GM12875 (cell line): ENCODE measurements at regions not wholly inside any gene's neighbourhood (a gene's known extent, or its start where the extent isn't known, plus 50 kb on each side); places are given as distances from the start of the nearest gene placed in this dataset.

ENCODE experiments used
- H3K4me3 ChIP-seq: one replicate; pipeline ENCODE4 v1.5.1; 2011; ENCODE audit warnings: low read depth, low read length, control low read depth
- CTCF ChIP-seq: IDR thresholded peaks from 2 replicates; pipeline ENCODE4 v1.5.1; 2011; ENCODE audit warnings: low read depth, mild to moderate bottlenecking, control low read depth, inconsistent platforms, low read length, moderate library complexity, borderline replicate concordance; ENCODE audit not compliant: insufficient read depth

GRCh38 chr6:88520017-88520338 lies 353.8 kb upstream of the CNR1 start:
- no peak overlapping the region for H3K4me3 ChIP-seq
- TF ChIP-seq CTCF, result no peak

- H3K4me3 ChIP-seq, result no peak overlapping the region
Measured at GRCh38 chr6:88519301-88520016, 353.3 kb upstream of the CNR1 start.

DNA sequence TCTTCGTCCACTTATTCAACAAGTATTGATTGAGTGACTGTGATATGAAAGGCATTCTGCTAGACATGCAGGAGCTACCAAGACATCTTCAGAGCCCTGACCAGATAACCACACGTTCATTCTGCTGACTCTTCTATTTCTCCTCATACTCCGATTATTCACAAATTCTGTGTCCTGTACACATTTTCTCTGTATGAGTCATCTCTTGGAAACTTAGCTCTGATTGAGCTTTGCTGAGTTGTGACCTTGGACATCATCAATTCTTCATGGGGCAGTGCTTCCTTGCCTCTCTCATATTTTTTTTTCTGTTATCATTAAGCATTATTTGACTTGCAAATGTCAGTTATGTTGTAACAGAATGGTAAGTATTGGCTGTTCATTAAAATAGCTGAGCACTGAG lies 351.6 kb upstream of the CNR1 start:
- no peak overlapping the region for H3K4me3 ChIP-seq
- no peak for TF ChIP-seq CTCF

More at GRCh38 chr6:88519301-88520016, 353.3 kb upstream of the CNR1 start:
- no peak for TF ChIP-seq CTCF

GRCh38 chr6:88513920-88514319 lies 347.8 kb upstream of the CNR1 start:
- no peak overlapping the region for H3K4me3 ChIP-seq
- no peak for TF ChIP-seq CTCF

DNA sequence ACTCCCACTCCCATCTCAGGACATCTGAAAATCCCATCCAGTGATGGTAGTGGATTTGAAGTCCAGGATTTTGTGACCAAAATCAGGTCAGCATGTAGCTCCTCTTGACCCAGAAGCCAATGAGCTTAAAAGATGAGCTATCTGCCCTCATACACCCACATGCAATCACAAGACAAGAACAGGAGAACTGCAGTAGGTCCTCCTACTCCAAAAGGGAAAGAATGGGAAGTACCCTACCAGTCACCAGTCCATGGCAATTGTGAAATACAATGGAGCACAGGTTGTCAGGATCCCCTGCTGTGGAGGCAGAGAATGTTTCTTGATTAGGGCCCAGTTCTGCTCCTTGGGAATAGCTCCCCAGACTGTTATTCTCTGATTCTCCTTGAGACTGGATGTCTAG lies 347.3 kb upstream of the CNR1 start:
- TF ChIP-seq CTCF, result no peak
- no peak overlapping the region for H3K4me3 ChIP-seq

- H3K4me3 ChIP-seq, result no peak overlapping the region
- no peak for TF ChIP-seq CTCF
Measured at GRCh38 chr6:88512951-88513350, 346.8 kb upstream of the CNR1 start.

DNA sequence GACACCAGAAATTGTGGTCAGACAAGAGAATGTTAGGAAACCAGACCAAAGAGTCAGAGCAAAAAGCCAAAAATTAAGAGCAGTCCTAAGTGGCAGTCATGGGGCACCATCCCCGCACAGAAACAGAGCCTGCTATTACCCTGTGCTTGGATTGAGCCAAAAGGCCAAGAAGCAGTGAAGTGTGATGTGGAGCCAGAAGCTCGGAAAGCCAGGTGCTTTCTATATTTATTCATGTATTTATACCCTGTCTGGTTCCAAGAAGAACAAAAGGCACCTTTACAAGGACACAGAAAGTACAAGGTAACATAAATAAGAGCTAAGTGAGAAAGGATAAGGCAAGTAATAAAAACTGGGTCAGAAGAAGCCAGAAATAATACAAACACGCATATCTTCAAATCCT lies 336.2 kb upstream of the CNR1 start:
- no peak overlapping the region for H3K4me3 ChIP-seq
- TF ChIP-seq CTCF, result no peak
